Mammary epithelial cell (primary cell): ENCODE measurements at regions not wholly inside any gene's neighbourhood (a gene's known extent, or its start where the extent isn't known, plus 50 kb on each side); places are given as distances from the start of the nearest gene placed in this dataset.

Source experiments
- EZH2 ChIP-seq: IDR thresholded peaks from 2 replicates; pipeline ENCODE4 v1.6.1; 2012; ENCODE audit warnings: low read length, inconsistent platforms, borderline replicate concordance
- TF ChIP-seq, protein P1 (sequence below), 2 donors: IDR thresholded peaks in 1 of 2; conservative IDR thresholded peaks in 1 of 2; 2 replicates each; pipeline ENCODE4 v1.5.1; 2011 to 2012; ENCODE audit warnings: inconsistent platforms in 2 of 2, low read length in 2 of 2, mild to moderate bottlenecking in 2 of 2, control low read depth in 1 of 2, low read depth in 1 of 2; ENCODE audit not compliant: insufficient read depth in 1 of 2; ENCODE audit errors: extremely low read depth in 1 of 2

DNA sequence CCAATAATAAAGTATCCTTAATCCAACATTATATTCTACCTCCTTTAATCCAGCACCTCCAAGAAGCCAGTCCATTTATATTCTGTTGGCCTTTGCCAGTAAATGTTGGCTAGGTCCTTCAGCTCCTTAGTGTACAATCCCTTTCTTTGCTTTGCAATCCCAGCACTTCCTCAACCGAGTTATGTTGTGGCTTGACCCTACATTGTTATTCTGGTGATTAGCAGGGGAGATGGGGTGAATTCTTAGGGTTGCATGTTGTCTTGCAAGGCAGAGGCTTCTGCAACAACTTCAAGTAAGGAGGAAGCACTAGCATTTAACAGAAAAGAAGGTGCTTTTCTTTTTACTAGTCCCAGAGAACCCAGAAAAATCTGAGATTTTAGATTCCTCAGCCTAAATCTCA is 127.2 kb downstream of the CD47 start:
- TF ChIP-seq, protein P1, sequence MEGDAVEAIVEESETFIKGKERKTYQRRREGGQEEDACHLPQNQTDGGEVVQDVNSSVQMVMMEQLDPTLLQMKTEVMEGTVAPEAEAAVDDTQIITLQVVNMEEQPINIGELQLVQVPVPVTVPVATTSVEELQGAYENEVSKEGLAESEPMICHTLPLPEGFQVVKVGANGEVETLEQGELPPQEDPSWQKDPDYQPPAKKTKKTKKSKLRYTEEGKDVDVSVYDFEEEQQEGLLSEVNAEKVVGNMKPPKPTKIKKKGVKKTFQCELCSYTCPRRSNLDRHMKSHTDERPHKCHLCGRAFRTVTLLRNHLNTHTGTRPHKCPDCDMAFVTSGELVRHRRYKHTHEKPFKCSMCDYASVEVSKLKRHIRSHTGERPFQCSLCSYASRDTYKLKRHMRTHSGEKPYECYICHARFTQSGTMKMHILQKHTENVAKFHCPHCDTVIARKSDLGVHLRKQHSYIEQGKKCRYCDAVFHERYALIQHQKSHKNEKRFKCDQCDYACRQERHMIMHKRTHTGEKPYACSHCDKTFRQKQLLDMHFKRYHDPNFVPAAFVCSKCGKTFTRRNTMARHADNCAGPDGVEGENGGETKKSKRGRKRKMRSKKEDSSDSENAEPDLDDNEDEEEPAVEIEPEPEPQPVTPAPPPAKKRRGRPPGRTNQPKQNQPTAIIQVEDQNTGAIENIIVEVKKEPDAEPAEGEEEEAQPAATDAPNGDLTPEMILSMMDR (conservative IDR thresholded peaks at IDR 0.05 in 1 of 2, IDR thresholded peaks at IDR 0.05 in 1 of 2; ENCODE audit: extremely low read depth in 1 of 2, insufficient read depth in 1 of 2, low read depth in 1 of 2, low read length in 2 of 2), result no peak
- TF ChIP-seq EZH2, result no peak
